ENCODE measurements at regions not wholly inside any gene's neighbourhood (a gene's known extent, or its start where the extent isn't known, plus 50 kb on each side); places are given as distances from the start of the nearest gene placed in this dataset.

DNA sequence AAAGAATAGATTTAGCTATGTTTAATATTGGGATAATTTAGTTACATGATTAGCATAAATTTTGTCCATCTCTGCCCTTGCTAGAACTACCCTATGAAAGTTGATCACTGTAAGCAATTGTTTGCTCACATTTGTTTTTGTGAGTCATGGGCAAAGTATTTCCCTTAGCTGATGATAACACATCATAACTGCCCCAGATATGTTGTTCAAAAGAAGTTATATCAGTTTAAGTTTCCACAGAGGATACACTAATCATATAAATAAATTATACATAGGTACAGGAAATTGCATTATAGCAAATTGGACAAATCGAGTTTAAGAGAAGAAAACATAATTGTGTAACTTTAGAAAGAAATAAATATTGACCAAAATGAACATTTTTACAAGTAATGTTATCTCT lies 223.2 kb upstream of the PIK3C3 start:
- no peak for TF ChIP-seq POLR2AphosphoS5 (IDR thresholded peaks at IDR 0.05; ENCODE audit: low read depth, low read length)
- no peak for TF ChIP-seq REST (IDR thresholded peaks at IDR 0.05; ENCODE audit: insufficient read depth in 1 of 2, low read depth in 2 of 2, low read length in 2 of 2)
- no peak for TF ChIP-seq SIN3A (IDR thresholded peaks at IDR 0.05; ENCODE audit: borderline replicate concordance, insufficient read depth, low read length)
- TF ChIP-seq FOXP2 (optimal IDR thresholded peaks at IDR 0.05; ENCODE audit: borderline replicate concordance, extremely low read depth, extremely low read length, insufficient read depth), result no peak
- no peak for TF ChIP-seq TAF1 (IDR thresholded peaks at IDR 0.05; ENCODE audit: borderline replicate concordance, insufficient read depth, low read length)

DNA sequence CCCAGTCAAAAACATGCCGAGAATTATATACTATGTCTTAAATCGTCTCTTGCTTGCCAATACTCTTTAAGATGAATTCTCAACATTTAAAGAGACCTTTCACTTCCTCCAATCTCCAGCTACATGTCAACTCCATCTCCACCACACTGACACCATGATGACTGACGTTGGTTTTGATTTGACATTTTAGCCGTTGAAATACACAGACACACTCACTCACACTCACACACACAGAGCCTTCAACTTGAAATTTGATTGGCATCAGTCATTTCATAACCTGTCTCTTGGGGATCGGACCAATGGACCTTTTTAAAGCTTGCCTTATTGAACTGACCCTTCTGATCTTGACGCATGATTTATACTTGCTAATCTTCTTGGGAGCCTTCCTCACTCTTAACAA lies 230.8 kb upstream of the PIK3C3 start:
- TF ChIP-seq FOXP2 (optimal IDR thresholded peaks at IDR 0.05; ENCODE audit: borderline replicate concordance, extremely low read depth, extremely low read length, insufficient read depth), result no peak
- TF ChIP-seq POLR2AphosphoS5 (IDR thresholded peaks at IDR 0.05; ENCODE audit: low read depth, low read length), result no peak
- TF ChIP-seq SIN3A (IDR thresholded peaks at IDR 0.05; ENCODE audit: borderline replicate concordance, insufficient read depth, low read length), result no peak
- no peak for TF ChIP-seq TAF1 (IDR thresholded peaks at IDR 0.05; ENCODE audit: borderline replicate concordance, insufficient read depth, low read length)
- no peak for TF ChIP-seq REST (IDR thresholded peaks at IDR 0.05; ENCODE audit: insufficient read depth in 1 of 2, low read depth in 2 of 2, low read length in 2 of 2)

GRCh38 chr18:41721103-41721790 lies 233.8 kb upstream of the PIK3C3 start:
- TF ChIP-seq TAF1 (IDR thresholded peaks at IDR 0.05; ENCODE audit: borderline replicate concordance, insufficient read depth, low read length), result no peak
- no peak for TF ChIP-seq REST (IDR thresholded peaks at IDR 0.05; ENCODE audit: insufficient read depth in 1 of 2, low read depth in 2 of 2, low read length in 2 of 2)
- no peak for TF ChIP-seq FOXP2 (optimal IDR thresholded peaks at IDR 0.05; ENCODE audit: borderline replicate concordance, extremely low read depth, extremely low read length, insufficient read depth)
- no peak for TF ChIP-seq POLR2AphosphoS5 (IDR thresholded peaks at IDR 0.05; ENCODE audit: low read depth, low read length)
- no peak for TF ChIP-seq SIN3A (IDR thresholded peaks at IDR 0.05; ENCODE audit: borderline replicate concordance, insufficient read depth, low read length)

- TF ChIP-seq SIN3A (IDR thresholded peaks at IDR 0.05; ENCODE audit: borderline replicate concordance, insufficient read depth, low read length), result no peak
- no peak for TF ChIP-seq REST (IDR thresholded peaks at IDR 0.05; ENCODE audit: insufficient read depth in 1 of 2, low read depth in 2 of 2, low read length in 2 of 2)
- no peak for TF ChIP-seq FOXP2 (optimal IDR thresholded peaks at IDR 0.05; ENCODE audit: borderline replicate concordance, extremely low read depth, extremely low read length, insufficient read depth)
- no peak for TF ChIP-seq TAF1 (IDR thresholded peaks at IDR 0.05; ENCODE audit: borderline replicate concordance, insufficient read depth, low read length)
Measured at GRCh38 chr18:41720226-41720625, 234.8 kb upstream of the PIK3C3 start.

Data from PFSK-1 (cell line).